SU-DHL-6 (cell line): ENCODE measurements at regions not wholly inside any gene's neighbourhood (a gene's known extent, or its start where the extent isn't known, plus 50 kb on each side); places are given as distances from the start of the nearest gene placed in this dataset.
"Not testable (repeated sequence)": the region's sequence is repeated elsewhere in the genome, so short reads cannot be mapped to it uniquely, and the experiment has no call there.

ENCODE experiments used
- H2AFZ ChIP-seq: fragments of 200-600 bp; sonication (generic); 2 replicates; pipeline ENCODE4 v1.6.1; 2014; ENCODE audit warnings: low read depth, mild to moderate bottlenecking, moderate library complexity, mixed read lengths, antibody characterized with exemption, low read length; ENCODE audit not compliant: severe bottlenecking
- H3F3A ChIP-seq: fragments of 200-600 bp; shearing (Covaris generic); 2 replicates; pipeline ENCODE4 v1.6.0; 2016; ENCODE audit warnings: antibody characterized with exemption, mild to moderate bottlenecking; ENCODE audit not compliant: insufficient read depth
- H3K27ac ChIP-seq: fragments of 200-600 bp; sonication (generic); 2 replicates; pipeline ENCODE4 v1.5.1; 2016; ENCODE audit warnings: low read depth, mild to moderate bottlenecking, low read length, moderate library complexity, mixed read lengths
- H3K27me3 ChIP-seq: fragments of 200-600 bp; sonication (generic), shearing (Covaris generic); 2 replicates; pipeline ENCODE4 v1.6.0; 2014; ENCODE audit warnings: mild to moderate bottlenecking, low read length
- H3K36me3 ChIP-seq: fragments of 200-600 bp; sonication (generic); 2 replicates; pipeline ENCODE4 v1.6.1; 2014; ENCODE audit warnings: mild to moderate bottlenecking, low read length, mixed read lengths
- H3K4me2 ChIP-seq: fragments of 300-600, 200-600 bp; shearing (Covaris generic), sonication (generic); 2 replicates; pipeline ENCODE4 v1.6.0; 2014; ENCODE audit warnings: low read length, low read depth, mild to moderate bottlenecking; ENCODE audit not compliant: poor library complexity, severe bottlenecking
- H3K4me3 ChIP-seq: fragments of 200-600 bp; sonication (generic); 2 replicates; pipeline ENCODE4 v1.5.1; 2014; ENCODE audit warnings: antibody characterized with exemption, low read length, mild to moderate bottlenecking, mixed read lengths; ENCODE audit not compliant: insufficient read depth, poor library complexity, severe bottlenecking
- H3K79me2 ChIP-seq: fragments of 200-600 bp; sonication (generic); 2 replicates; pipeline ENCODE4 v1.6.1; 2014; ENCODE audit warnings: mild to moderate bottlenecking, low read length, moderate library complexity; ENCODE audit not compliant: insufficient read depth
- H3K9ac ChIP-seq: fragments of 200-600 bp; sonication (generic); 2 replicates; pipeline ENCODE4 v1.7.0; 2014; ENCODE audit warnings: mild to moderate bottlenecking, low read length
- H3K9me2 ChIP-seq: fragments of 200-600 bp; sonication (generic); replicated peaks from 2 replicates; pipeline ENCODE4 v1.6.1; 2014; ENCODE audit warnings: low read length; ENCODE audit not compliant: insufficient read depth
- H3K9me3 ChIP-seq: fragments of 200-600 bp; sonication (generic); 2 replicates; pipeline ENCODE4 v1.6.1; 2014; ENCODE audit warnings: low read length, mixed read lengths; ENCODE audit not compliant: insufficient read depth
- H4K20me1 ChIP-seq: fragments of 200-600 bp; sonication (generic); 2 replicates; pipeline ENCODE4 v1.6.1; 2014; ENCODE audit warnings: low read depth, mild to moderate bottlenecking, antibody characterized with exemption, low read length, moderate library complexity, mixed read lengths
- EZH2phosphoT487 ChIP-seq: fragments of 200-600 bp; sonication (generic), shearing (Covaris generic); conservative IDR thresholded peaks from 2 replicates; pipeline ENCODE4 v1.6.1; 2018; ENCODE audit warnings: mild to moderate bottlenecking, antibody characterized with exemption, low read length, moderate library complexity, mixed read lengths
- TF ChIP-seq, protein P1 (sequence below): fragments of 200-600 bp; sonication (generic); IDR thresholded peaks from one replicate; pipeline ENCODE4 v1.5.1; 2017; ENCODE audit warnings: antibody characterized with exemption, mild to moderate bottlenecking, low read length, moderate library complexity; ENCODE audit not compliant: insufficient read depth, poor library complexity, severe bottlenecking

DNA sequence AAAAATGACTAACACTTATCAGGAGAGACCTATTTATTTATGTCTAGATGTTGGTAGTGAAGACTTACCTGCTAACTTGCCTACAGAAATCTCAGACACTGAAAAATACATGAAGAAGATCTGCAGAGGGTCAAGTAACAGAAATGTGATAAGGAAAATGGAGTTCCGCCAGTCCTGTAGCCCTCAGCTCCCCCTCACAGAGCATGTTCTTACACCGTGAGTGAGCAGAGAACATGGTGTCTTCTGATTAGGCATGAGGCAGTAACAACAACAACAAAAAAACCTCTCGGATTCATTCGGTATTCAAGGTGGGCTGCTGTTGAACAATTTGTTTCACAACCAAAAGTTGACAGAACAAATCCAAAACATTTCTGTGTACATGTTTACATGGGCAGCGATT is 162.0 kb upstream of the SNX2 start:
- no peak for TF ChIP-seq EZH2phosphoT487
- TF ChIP-seq, protein P1, sequence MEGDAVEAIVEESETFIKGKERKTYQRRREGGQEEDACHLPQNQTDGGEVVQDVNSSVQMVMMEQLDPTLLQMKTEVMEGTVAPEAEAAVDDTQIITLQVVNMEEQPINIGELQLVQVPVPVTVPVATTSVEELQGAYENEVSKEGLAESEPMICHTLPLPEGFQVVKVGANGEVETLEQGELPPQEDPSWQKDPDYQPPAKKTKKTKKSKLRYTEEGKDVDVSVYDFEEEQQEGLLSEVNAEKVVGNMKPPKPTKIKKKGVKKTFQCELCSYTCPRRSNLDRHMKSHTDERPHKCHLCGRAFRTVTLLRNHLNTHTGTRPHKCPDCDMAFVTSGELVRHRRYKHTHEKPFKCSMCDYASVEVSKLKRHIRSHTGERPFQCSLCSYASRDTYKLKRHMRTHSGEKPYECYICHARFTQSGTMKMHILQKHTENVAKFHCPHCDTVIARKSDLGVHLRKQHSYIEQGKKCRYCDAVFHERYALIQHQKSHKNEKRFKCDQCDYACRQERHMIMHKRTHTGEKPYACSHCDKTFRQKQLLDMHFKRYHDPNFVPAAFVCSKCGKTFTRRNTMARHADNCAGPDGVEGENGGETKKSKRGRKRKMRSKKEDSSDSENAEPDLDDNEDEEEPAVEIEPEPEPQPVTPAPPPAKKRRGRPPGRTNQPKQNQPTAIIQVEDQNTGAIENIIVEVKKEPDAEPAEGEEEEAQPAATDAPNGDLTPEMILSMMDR, result no peak
- Histone ChIP-seq H3K27me3 (no peaks in the 10 kb centered on the region), H3K4me3 (no peak overlapping the region), H3K36me3 (no peaks in the 10 kb centered on the region), H2AFZ (no peak overlapping the region), H4K20me1 (no peaks in the 10 kb centered on the region), H3K4me2 (no peak overlapping the region), H3K9me3 (no peaks in the 10 kb centered on the region), H3K27ac (no peak overlapping the region), H3K9me2 (no peaks in the 10 kb centered on the region), H3K9ac (no peak overlapping the region), H3F3A (no peaks in the 10 kb centered on the region), H3K79me2 (no peaks in the 10 kb centered on the region)

DNA sequence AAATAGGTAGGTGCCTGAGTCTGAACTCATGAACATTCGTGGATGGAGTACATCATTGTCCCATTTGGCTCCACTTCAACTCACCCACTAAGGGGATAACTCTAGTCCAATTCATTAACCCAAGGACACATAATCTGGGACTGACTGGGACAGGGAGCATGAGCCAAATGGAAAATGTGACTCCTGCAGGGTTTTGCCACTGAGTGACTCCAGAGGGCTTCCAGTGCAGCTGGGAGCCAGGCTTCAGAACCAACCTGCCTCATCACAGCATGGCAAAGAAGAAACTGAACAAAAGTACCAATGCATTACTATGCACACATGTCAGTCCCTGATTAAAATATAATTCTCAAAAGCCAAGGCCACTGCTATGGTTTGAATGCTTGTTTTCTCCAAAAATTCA is 159.7 kb upstream of the SNX2 start:
- H2AFZ ChIP-seq, result no peak overlapping the region
- H3K4me2 ChIP-seq, result no peak overlapping the region
- no peaks in the 10 kb centered on the region for H4K20me1 ChIP-seq
- no peaks in the 10 kb centered on the region for H3K36me3 ChIP-seq
- H3K9me2 ChIP-seq, result no peaks in the 10 kb centered on the region
- H3K27ac ChIP-seq, result no peak overlapping the region
- TF ChIP-seq, protein P1, result no peak
- TF ChIP-seq EZH2phosphoT487, result no peak
- H3K27me3 ChIP-seq, result no peaks in the 10 kb centered on the region
- no peak overlapping the region for H3K9ac ChIP-seq
- no peak overlapping the region for H3K4me3 ChIP-seq
- H3F3A ChIP-seq, result no peaks in the 10 kb centered on the region
- no peaks in the 10 kb centered on the region for H3K9me3 ChIP-seq
- no peaks in the 10 kb centered on the region for H3K79me2 ChIP-seq

- H3K27me3 ChIP-seq, result no peaks in the 10 kb centered on the region
- H3K27ac ChIP-seq, result no peak overlapping the region
- H4K20me1 ChIP-seq, result no peaks in the 10 kb centered on the region
- H2AFZ ChIP-seq, result no peak overlapping the region
- H3K9me2 ChIP-seq, result no peaks in the 10 kb centered on the region
- no peak overlapping the region for H3K9ac ChIP-seq
- no peaks in the 10 kb centered on the region for H3K36me3 ChIP-seq
- TF ChIP-seq EZH2phosphoT487, result no peak
- TF ChIP-seq, protein P1, result no peak
- no peaks in the 10 kb centered on the region for H3F3A ChIP-seq
- no peaks in the 10 kb centered on the region for H3K79me2 ChIP-seq
- no peaks in the 10 kb centered on the region for H3K9me3 ChIP-seq
- no peak overlapping the region for H3K4me3 ChIP-seq
- no peak overlapping the region for H3K4me2 ChIP-seq
Observed at GRCh38 chr5:122615832-122616231, 159.0 kb upstream of the SNX2 start.

- H2AFZ ChIP-seq, H3K4me2 ChIP-seq, H3K36me3 ChIP-seq, H3K27ac ChIP-seq, H3K4me3 ChIP-seq, H3K9ac ChIP-seq, H3F3A ChIP-seq, H3K27me3 ChIP-seq, H3K79me2 ChIP-seq, H4K20me1 ChIP-seq, H3K9me2 ChIP-seq, H3K9me3 ChIP-seq: not testable (repeated sequence)
Observed at GRCh38 chr5:122618046-122618445, 156.8 kb upstream of the SNX2 start.

- H3K79me2 ChIP-seq, H3K9me2 ChIP-seq, H3K4me2 ChIP-seq, H3F3A ChIP-seq, H3K9me3 ChIP-seq, H3K4me3 ChIP-seq, H2AFZ ChIP-seq, H3K9ac ChIP-seq, H4K20me1 ChIP-seq, H3K36me3 ChIP-seq, H3K27ac ChIP-seq, H3K27me3 ChIP-seq: not testable (repeated sequence)
Observed at GRCh38 chr5:122620768-122621167, 154.1 kb upstream of the SNX2 start.

DNA sequence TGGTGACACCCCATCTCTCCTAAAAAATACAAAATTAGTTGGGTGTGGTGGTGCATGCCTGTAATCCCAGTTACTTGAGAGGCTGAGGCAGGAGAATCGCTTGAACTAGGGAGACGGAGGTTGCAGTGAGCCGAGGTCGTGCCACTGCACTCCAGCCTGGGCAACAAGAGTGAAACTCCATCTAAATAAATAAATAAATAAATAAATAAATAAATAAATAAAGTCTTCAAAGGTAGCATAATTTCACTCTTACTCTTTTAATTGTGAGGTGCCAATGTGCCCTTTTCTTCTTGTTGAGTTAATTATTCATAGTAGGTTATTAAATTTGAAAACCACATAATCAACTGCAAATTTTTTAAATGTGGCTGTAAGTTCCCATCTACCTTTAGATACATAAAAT is 146.2 kb upstream of the SNX2 start:
- H3F3A ChIP-seq, H3K27me3 ChIP-seq, H3K4me2 ChIP-seq, H3K9me3 ChIP-seq, H2AFZ ChIP-seq, H3K4me3 ChIP-seq, H3K9ac ChIP-seq, H3K36me3 ChIP-seq, H4K20me1 ChIP-seq, H3K27ac ChIP-seq, H3K9me2 ChIP-seq, H3K79me2 ChIP-seq: not testable (repeated sequence)
